NCI-H69 (cell line): ENCODE measurements at regions not wholly inside any gene's neighbourhood (a gene's known extent, or its start where the extent isn't known, plus 50 kb on each side); places are given as distances from the start of the nearest gene placed in this dataset.

Experiments used
- DNase-seq: peaks from one replicate; lab custom pipeline; 2025; lab: John Stamatoyannopoulos, UW

DNA sequence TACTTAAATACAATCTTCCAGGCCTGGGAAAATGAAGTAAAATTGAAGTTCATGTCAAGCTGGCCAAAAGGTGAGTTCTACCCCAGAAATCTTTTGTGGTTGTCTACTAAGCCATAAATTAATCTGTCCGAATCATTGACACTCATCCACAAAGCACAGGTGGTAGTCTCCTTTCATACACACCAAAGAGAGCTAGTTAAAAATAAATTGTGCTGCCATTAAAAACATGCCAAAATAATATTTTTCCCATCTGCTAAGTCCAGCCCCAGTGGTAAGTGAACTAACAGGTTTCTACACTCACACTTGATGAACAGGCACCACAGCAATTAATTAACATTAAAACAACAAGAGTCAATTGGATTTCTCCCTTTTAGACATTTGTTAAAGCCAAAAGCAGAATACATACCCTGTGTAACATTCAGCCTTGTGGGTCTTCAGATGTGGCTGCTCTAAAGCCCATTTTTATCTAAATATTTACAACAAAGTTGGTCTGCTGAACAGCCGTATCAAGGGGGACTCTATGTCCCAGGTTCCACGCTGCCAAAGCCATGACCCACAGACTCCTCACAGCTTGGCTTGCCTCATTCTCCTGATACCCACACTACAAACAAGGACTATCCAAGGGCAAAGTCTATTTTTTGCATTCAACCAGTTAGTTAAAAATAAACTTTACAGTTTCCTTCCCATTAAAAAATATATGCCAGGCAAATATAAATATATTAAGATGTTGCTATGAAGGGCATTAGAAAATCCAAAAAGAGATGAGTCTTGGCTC lies 490.4 kb downstream of the BMP2 start:
- peak; percentile 44 for DNase-seq

- no peak for DNase-seq
Observed at GRCh38 chr20:7262803-7263202, 495.3 kb downstream of the BMP2 start.

GRCh38 chr20:7264137-7264536 lies 496.7 kb downstream of the BMP2 start:
- DNase-seq = no peak

GRCh38 chr20:7269452-7269851 lies 502.0 kb downstream of the BMP2 start:
- DNase-seq = peak; percentile 37

DNA sequence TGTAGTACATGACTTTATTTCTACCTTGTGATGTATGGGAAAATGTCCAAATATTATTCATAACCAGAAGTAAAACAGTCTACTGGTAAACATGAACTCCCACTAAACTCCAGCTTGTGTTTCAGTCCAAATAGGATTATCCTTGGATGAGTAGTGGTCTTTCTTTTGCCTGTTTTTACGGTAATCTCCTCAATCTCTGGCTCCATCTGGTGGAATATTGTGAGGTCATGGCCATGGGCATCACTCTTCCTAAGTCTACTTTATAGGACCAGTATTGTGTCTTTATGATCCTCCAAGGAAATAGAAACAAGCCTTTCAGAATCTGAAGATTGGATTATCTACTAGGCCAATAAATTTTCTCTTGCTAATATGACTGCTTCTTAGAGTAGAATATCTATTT lies 505.0 kb downstream of the BMP2 start:
- peak; percentile 82 for DNase-seq

DNA sequence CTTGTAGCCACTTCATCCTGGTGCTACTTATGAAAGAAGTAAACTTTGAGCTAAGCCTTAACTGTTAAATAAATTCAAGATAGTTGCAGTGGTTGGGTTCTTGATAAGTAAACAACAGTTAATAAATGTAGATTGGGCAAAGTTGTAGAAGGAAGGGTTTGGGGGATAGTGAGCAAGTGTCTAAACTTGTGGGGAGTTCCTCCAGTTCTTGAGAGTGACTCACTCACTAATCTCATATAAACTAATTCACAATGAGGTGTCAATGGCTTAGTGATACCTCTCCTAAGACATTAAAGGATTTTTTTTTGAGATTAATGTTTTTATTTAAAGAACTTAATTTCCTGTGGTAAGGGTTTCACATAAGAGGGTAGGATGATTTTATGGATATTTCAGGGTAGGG lies 507.4 kb downstream of the BMP2 start:
- DNase-seq = no peak

DNA sequence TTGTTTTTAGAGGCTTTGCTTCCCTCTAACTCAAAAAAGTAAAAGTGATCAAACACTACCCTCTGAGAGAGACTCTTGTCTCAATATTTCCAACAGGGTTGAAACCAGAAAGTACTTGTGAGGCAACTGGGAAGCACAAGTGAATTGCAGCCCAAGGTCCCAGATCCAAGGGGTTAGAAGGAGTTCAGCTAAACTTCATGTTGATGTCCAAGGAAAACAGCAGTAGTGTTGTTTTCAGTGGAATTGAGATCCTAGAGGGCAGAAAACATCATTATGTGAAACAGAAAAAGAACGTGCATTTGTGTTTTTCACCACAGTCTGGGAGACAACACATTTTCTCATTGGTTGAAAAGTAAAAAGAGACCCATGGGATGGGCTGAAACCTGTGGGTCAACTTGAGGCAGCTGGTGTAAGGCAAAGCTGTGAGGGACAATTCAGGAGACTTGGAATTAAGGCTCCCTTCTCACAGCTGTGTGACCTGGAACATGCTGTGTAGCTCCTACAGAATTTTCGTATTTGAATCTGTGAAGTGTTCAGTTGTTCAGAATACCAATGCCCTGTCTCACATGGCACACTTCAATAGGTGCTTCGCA lies 508.3 kb downstream of the BMP2 start:
- DNase-seq = no peak

- DNase-seq = peak; percentile 93
Observed at GRCh38 chr20:7285918-7286556, 518.6 kb downstream of the BMP2 start.

GRCh38 chr20:7291323-7291943 lies 523.9 kb downstream of the BMP2 start:
- peak; percentile 68 for DNase-seq

- DNase-seq = no peak
Observed at GRCh38 chr20:7291946-7292345, 524.5 kb downstream of the BMP2 start.

DNA sequence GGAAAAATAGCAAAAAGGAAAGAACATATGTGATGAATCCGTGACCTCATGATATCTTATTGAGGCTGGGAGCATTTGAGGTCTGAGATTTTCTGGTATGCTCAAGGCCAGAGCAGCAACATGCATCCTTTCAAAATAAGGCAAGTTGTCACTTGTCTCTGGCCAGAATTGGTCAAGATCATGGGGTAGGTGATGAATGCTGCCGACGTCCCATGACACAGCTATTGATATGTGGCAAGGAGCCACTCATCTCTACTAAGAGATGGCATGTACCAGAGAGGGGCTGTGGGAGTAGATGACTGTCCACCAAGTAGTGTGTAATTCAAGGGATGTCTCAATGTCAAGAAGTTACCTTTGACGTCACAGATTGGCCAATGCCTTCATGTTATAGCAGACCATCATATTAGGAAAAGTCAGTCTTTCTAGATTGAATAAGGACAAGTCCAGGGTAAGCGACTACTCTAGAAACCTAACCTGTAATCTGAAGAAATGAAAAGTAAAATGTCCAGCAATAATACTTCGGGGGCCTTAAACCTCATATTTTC lies 527.4 kb downstream of the BMP2 start:
- DNase-seq = no peak

DNA sequence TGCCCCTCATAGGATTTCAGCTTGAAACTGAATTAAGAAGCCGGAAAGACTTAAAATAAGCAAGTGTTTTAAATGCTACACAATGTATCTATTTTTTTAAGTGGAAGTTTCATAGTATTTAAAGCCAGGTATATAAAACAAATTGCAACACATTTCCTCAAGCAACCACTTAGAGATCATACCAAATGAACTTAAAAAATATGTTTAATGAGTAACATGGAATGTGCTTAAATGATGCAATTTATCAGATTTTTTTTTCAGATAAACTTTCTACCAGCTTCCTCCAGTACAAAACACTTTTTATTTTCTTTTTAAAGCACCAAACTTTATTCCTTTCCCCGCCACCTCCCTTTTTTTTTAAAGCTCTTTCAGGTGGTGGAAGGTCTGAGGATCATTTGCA lies 534.3 kb downstream of the BMP2 start:
- no peak for DNase-seq

GRCh38 chr20:7302250-7302649 lies 534.8 kb downstream of the BMP2 start:
- no peak for DNase-seq

- DNase-seq = peak; percentile 71
Observed at GRCh38 chr20:7305976-7306375, 538.5 kb downstream of the BMP2 start.

GRCh38 chr20:7308163-7308562 lies 540.7 kb downstream of the BMP2 start:
- no peak for DNase-seq

GRCh38 chr20:7313047-7313446 lies 545.6 kb downstream of the BMP2 start:
- DNase-seq = no peak

GRCh38 chr20:7323957-7324356 lies 556.5 kb downstream of the BMP2 start:
- DNase-seq = no peak

- peak; percentile 29 for DNase-seq
Observed at GRCh38 chr20:7327810-7328209, 560.3 kb downstream of the BMP2 start.

GRCh38 chr20:7330850-7331249 lies 563.4 kb downstream of the BMP2 start:
- DNase-seq = no peak

- no peak for DNase-seq
Observed at GRCh38 chr20:7332169-7332568, 564.7 kb downstream of the BMP2 start.

- DNase-seq = no peak
Observed at GRCh38 chr20:7333841-7334240, 566.4 kb downstream of the BMP2 start.

DNA sequence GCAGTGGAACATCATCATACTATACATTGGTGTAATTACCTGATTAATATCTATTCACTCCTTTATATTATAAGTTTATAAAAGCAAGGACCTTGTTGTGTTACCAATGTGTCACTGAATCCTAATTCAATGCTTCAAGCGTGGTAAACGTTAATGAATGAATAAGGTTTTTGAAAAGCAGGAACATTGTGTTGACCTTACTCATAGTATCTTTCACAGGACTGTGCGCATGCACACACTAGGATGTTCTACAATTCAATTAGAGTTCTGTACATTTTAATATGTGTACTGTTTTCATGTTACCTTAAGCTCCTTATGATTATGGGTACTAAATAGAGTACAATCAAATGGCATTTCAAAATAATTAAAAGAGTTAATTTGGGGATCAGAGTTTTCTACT lies 578.5 kb downstream of the BMP2 start:
- no peak for DNase-seq

DNA sequence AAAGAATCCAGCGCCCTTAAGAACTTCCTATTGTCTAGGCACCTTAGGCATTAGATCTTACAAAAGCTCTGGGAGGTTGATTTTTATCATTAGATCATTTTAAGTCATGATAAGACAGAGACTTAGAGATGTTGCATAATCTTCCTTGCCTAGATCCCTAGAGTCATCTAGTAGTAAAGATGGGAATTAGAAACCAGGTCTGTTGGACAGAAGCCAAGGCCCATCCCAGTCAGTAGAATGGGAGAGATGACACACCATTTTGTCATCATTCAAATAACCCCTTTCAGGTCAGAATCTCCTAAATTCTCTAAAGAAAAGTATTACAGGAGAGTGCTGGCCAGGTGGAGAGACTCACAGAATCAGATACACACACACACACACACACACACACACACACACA lies 579.1 kb downstream of the BMP2 start:
- DNase-seq = peak; percentile 34
